HG02678 (cell line): ENCODE measurements at regions not wholly inside any gene's neighbourhood (a gene's known extent, or its start where the extent isn't known, plus 50 kb on each side); places are given as distances from the start of the nearest gene placed in this dataset.

Experiments
- ATAC-seq: cut with Tn5 transposase; IDR thresholded peaks from one replicate; pipeline ENCODE4 v1.9.1; 2021; ENCODE audit warnings: mild to moderate bottlenecking, moderate library complexity; ENCODE audit not compliant: unreplicated experiment

DNA sequence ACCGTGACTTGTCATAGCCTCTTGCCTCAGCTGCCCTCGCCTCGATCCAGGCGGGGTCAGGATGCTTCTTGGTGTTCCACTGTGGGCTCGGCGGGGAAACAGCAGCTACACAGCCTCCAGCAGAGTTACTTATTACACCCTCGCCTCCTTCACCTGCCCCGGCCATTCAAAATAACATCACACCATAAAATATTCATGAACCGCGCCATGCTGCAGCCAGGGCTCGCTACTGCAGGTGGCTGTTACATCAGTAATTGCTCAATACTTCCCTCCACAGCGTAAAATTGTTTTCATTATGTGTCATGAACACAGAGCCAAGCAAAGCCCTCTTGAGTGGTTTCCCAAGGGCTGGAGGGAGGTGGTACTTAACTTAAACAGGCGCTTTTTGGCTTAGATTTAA, 241.5 kb upstream of the SP8 start:
- no peak for ATAC-seq

DNA sequence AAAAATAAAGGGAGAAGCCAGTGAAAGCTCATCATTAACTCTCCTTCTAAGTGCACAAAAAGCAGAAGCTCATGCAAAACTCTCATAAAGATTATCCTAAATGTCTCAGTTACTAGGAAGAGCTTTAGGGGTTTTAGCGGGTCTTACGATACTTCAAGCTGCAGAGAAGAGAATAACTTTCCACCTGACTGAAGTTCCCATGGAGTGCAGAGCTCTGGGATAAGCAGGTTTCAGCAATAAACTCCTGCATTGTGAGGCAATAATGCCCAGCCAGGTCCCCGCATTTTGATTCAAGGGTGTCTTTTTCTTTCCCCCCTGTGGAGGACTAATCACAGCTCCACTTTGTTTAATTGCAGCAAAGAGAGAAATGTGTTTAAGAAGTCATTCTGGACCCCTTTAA, 241.9 kb upstream of the SP8 start:
- no peak for ATAC-seq

DNA sequence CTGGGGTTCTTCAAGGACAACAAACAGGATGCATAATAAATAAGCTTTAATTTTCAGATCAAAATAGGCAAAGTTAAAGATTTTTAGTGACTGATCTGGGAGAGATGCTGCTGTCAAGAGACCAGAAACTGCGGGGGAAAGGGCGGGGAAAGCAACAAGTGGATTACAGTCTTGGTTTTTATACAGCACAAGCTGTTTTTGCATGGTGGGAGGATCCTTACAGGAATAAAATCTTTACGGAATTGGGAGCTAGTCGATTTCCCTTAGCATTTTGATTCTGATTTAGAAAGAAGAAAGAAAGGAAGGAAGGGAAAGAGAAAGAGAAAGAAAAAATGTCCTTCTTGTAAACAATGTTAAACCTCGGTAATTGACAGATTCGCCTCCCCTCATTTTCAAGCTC, 242.3 kb upstream of the SP8 start:
- no peak for ATAC-seq

DNA sequence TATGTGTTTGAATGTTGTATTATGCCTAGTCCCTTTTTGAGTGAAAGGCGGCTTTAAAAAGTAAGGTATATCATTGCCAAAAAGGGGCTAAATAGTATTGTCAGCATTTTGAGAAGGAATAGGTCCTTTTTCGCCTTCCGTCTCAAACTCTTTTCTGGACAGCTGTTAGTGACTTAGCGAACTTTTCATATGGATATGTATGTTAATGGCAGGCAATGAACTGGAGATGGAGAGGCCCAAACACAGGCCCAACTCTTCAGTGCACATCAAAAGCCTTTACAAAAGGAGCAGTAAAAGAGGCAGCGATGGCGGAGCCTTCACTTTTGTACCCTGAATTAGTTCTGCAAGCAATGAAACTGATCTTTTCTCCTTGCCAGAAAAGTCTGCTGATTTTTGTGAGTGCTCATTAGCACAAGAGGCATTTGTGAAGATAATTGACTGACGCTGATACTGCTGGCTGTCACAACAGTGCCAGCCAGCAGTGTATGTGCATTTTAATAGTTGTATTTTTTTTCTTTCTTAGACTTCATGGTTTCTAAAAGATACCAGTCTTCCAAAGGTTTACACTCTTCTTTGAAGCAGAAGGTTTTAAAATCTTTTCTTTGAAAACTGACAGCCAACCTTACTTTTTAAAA, 243.7 kb upstream of the SP8 start:
- ATAC-seq, result no peak

DNA sequence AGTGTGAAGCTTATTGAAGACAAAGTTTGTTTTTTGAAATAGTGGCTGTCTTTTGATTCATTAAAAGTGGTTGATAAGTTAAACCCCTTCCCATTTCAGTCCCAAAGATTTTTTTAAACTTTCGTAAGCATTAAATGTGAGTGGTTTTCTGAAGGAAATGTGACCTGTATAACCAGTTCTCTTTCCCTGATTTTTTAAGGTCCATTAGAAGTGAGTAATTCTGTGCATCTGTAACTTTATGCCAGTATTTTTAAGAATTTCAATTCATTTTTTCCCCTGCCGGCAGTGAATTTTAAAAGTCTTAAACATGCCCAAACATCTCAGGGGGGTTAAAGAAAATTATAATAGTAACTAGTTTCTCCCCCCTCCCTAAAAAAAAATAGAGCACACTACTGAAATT, 254.6 kb upstream of the SP8 start:
- no peak for ATAC-seq

DNA sequence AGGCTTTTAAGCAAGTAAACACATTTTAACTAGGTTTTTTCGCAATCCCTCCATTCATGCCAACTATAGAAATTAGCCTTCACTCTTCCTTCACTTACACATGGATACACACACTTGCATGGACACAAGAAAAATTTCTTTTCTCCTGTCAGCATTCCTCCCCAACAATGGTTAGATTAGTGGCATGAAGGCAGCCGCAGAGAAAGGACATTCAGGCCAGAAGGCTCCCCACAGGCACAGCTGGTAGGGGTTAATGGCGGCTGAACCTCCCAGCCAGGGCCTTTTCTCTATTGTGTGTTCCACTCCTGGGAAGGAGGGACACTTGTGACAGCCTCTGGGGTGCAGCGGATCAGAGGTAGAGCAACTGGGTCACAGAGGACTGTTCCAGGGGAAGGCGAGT, 255.0 kb upstream of the SP8 start:
- ATAC-seq, result no peak

DNA sequence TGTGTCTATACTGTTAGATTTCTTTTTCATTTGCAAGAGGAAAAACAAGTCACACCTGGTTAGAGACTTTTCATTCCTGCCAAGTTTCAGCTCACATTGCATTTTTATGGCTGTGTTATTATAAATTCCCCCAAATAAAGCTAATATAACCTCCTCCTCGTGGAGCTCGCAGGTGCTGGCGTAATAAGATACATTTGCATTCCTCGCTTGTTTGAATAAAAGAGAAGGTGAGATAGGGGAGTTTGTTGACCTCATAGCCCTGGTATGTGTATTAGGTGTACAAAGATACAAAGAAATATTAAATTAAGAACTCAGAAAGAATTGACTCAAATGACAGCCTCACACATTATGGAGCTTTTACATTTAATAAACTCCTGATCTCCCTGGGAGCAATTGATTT, 257.7 kb upstream of the SP8 start:
- no peak for ATAC-seq

DNA sequence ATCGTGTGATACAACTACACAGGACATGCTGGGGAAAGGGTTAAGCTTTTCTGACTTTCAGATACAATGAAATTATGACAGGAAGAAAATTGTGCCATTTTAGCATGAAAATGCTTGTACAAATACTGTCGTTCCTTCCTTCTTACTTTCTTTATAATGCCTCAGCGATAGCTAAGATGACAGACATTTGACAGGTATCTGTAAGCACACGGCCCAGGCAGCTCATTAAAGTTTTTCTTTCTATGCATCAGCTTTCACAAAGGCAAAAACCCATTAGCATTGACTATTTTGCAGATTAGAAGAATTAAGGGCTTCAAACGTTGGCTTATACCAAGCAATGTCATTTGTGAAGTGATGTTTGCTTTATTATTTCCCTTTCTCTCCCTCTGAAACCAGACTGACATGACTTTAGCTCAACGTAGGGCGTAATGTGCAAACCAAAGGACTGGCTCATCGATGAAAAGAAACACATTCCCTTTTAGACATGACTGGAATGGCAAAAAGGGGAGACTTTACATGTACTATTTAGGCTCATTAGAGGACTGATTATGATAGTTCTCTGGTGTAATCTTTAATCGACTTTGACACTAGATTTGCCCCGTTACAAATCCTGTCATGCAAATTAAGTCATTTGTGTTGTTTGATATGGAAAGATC, 258.4 kb upstream of the SP8 start:
- no peak for ATAC-seq

DNA sequence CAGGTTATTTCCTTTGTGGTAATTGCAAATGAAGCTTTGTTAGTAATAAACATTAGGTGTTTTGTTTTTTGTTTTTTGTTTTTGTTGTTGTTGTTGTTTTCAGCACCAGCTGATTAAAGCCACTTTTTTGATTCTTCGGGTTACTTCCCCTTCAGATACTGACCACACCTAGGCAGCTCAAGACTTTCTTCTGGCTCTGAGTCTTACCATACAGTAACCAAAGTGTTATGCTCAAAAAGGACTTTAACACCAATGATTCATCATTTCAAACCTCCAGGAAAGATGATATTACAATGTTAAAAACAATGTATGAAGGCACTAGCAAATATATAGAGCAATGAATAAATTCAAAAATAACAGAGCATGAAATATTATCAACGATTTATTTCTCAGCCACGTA, 265.2 kb upstream of the SP8 start:
- no peak for ATAC-seq

DNA sequence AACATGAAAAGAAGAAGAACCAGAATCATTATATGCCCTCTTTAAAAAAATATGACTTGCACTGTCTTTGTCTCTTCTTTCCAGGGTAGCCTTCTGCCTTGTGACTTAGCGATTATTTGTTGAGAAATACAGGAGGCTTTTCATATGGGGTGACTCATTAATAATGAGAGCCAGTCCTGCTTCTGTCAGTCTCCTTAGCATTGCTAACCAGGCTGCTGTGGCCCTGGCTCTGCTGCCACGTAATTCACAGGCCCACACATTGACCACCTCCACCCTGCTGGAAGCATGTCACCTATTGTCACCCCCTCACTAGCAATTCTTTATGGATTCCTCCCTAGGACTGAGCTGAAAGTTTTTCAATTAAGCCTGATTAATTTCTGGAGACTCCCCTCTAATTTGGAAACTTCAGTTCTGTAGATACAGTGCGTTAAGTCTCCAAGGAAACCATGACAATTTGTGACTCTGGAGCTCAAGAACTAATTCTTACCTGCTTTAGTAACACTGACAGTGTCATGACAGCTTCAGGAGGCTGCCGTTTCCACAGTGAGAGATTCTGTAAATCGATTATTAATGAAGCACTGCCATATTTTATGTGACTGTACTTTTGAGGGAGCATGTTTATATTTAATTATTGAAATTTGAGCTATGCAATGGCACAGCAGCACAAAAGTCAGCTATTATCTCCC, 267.9 kb upstream of the SP8 start:
- ATAC-seq, result no peak

DNA sequence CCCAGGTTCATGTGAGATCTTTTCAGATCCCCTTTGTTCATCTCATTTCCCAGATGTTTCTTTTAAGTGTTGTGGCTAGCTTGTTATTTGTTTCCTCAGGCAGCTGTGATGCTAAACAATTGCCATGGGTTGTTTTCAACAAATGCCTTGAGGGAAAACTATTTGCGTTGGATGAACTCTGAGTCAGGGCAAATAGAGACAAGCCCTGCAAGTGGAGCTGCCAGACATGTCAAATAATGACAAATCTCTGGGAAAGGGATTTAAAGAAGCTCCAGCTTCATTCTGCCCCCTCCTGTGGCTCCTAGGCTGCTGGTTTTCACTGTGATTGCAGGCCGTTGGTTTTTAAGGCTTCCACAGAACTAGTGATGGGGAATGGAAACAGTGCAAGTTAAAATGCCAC, 272.4 kb upstream of the SP8 start:
- no peak for ATAC-seq

DNA sequence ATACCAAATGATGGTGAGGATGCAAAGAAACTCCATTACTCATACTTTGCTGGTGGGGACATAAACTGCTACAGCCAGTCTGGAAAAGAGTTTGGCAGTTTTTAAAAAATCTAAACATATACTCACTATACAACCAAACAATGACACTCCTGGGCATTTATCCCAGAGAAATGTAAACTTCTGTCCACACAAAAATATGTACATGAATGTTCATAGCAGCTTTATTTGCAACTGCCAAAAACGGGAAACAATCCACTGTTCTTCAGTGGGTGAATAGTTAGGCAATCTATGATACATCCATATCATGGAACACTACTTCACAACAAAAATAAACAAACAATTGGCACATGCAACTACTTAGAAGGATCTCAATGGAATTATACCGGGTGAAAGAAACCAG, 276.4 kb upstream of the SP8 start:
- ATAC-seq, result no peak

DNA sequence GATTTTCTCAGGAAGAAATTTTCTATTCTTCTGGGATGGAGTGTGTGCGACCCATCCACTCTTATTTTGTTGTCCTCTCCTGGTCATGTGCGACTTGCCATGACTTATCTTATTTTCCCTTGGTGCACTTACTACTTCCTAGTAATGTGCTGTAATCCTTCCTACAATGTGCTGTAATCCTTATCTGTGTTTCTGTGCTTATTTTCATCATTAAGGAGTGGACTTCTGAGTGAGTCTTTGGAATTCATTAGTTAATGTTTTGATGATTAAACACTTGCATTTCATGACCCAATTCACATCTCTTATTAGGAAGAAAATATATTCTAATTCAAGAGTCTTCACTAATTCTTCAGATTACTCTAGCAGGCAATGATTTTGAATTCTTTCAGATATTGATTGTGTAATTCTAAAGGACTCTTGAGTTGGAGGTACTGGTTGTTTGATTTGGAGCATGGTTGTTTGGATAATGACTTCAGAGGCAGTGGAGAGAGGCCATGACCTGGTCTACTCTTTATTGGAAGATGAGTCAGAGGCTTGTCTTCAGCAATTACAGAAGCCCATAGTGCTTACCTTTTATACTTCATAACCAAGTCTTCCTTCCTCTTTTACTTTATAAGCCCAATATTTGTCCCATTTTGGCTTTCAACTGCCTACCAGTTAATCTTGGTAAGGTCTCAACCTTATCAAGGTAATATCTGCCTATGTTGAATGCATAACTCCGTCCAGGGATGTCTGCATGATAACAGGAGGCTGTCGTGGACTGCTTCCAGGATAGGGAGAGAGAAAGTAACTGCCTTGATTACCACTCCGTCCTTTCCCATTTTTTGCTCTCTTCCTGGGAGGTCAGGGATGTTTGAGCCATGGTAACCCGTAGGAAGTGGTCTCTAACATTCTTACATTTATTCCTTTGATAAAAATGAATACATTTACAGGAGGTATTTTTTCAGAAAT, 278.3 kb upstream of the SP8 start:
- no peak for ATAC-seq

DNA sequence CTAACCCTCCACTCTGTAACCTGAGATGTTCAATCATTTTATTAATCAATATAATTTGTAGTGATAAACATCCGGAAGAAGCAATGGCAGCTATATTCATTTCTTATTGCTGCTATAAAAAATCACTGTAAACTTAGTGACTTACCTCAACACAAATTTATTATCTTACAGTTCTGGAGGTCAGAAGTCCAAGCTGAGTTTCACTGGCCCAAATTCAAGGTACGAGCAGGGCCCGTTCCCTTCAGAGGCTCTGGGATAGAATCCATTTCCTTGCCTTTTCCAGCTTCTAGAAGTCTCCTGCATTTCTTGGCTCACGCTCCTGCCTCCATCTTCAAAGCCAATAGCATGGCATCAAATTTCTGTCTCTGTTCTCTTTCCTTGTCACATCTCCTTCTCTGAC, 279.5 kb upstream of the SP8 start:
- ATAC-seq, result no peak

DNA sequence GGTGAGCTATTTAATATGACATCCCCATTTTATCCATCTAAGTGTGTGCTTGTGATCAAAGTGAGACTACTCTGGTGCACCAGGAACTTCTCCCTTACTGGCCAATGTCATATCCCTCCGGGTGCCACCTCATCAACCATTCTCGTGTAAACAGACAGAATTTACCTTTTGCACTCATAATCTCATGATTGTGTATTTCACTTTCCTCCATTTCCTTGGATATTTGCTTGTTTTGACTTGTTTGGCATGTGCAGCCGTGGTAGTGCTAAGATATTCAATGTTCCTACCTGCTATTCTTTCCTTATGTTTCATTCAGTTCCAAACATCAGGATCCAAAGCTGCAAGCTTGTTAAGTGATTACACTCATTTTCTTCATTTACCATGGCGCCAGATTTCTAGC, 280.5 kb upstream of the SP8 start:
- ATAC-seq, result no peak

DNA sequence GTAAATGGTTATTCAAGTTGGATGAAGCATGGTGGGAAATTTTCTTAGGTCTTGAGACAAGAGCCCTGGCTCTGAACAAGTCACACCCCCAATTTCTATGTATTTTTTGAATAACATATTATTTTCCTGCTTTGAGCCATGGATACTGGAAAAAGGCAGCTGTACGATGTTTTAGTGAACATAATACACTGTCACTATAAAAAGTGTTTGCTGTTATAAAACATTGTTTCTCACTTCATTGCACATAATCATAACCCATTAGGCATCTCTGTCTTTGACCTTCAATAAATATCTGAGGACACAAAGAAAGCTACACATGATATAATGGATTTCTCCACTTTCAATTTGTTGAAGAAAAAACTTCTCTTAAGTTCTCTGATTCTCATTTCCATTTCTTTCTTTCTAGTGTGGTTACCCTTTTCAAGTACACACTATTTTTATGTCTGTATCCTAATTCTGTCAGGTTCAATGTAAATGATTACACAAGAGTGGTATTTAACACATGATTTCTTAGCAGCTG, 283.9 kb upstream of the SP8 start:
- ATAC-seq, result no peak

DNA sequence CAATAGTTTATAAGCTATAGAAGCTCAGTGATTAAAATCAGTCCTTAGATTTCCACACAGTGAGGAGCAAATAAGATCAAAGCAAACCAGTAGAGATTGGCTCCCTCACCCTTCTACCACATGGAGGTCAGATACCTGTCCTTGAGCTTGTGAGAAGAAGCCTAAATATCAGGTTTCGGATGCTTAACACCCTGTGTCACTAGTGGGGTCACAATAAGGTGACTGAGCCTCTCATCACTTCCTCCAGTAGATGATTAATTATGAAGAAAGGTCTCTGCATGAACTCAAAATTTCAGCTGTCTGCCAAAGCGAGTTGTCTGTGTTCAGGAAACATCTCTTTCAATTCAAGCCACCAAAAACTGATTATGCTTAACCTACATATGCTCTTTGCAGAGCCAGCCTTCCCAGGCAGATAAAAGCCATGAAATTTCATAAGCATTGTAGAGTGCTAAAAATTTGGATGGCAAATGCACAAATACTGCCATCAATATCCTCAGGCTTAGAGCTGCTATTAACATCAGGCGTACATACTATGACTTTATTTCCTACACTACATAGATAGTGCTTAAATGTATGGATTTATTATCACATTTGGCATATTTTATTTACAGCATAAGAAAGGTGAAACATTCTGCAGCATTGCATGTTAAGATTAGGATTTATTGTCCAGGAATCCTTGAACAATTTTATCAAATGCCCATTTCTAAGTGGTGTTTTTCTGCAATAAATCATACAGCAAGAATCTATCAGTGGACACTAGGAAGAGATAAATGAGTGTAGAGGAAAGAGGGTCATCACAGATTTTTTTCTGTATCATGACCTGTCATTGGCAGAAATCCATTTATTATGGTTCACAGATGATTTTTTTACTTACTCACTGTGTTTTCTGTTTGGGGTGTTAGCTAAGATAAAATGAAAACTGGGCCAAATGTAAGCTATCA, 285.1 kb upstream of the SP8 start:
- no peak for ATAC-seq

DNA sequence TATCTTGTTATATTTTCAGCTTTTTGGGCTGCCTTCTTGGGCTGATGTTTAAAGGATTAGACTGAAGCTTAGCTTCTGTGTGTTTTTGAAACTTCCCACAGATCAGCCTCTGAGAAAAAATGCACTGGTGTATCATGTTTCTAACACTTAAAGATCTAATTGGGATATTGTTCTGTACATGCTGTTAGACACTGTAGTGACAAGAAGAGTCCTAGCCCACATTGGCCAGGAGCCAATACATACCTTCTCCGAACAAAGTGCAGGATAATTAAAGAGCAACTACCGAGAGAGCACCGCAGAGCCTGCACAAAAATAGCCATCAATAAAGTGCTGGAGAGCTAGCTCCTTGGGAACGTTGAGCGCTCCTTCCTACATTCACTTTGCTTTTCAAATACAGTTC, 289.4 kb upstream of the SP8 start:
- ATAC-seq, result no peak

DNA sequence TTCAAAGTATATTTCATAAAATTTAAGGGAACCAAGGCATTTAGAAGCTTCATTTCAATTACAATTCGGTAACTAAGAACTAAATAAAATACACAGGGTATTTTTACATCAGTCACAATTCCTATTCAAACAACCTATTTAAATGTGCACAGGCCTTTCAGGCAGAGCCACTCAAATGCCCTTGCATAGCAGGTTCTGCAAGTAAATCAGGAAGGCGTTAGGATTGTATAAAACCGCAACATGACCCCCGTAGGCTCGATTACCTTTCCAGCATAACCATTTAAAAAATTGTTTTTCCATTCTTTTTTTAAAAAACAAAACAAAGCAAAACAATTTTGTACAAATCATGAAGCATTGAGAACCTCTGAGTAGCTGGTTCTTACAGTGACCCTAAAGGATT, 289.9 kb upstream of the SP8 start:
- ATAC-seq, result no peak

DNA sequence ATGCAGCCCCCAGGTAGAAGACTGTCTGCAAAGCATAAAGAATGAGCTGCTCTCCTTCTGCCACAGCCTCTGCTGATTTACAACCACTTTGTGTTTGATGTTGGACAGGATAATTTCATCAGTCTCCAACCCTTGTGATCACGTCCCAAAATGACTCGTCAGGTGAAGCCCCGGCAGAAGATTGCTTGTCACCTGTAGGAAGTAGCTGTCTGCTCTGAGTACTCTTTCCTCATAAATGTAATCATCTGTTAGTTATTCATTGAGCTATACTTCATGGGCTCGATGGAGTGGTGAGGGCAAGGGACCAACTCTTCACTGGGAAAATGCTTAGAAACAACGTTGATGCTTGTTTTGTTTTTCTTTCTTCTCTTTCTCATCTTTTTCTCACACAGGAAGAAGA, 290.9 kb upstream of the SP8 start:
- ATAC-seq, result no peak
